Omental fat pad (tissue), 3 donors: ENCODE measurements at regions not wholly inside any gene's neighbourhood (a gene's known extent, or its start where the extent isn't known, plus 50 kb on each side); places are given as distances from the start of the nearest gene placed in this dataset.

Experiments used
- ATAC-seq: fragments of 150-250 bp; one replicate; pipeline ENCODE4 v1.9.1; 2016; ENCODE audit warnings: mild to moderate bottlenecking, moderate library complexity; ENCODE audit not compliant: low FRiP score
- DNase-seq: peaks from one replicate; pipeline ENCODE4 v3.0.0-alpha.2; 2019; ENCODE audit warnings: low spot score
- TF ChIP-seq, protein P1 (sequence below), 3 donors: fragments of 450-650 bp; IDR thresholded peaks; one replicate each; pipeline ENCODE4 v1.5.1; 2016 to 2017; ENCODE audit warnings: antibody characterized with exemption in 3 of 3, mild to moderate bottlenecking in 3 of 3, moderate library complexity in 2 of 3

DNA sequence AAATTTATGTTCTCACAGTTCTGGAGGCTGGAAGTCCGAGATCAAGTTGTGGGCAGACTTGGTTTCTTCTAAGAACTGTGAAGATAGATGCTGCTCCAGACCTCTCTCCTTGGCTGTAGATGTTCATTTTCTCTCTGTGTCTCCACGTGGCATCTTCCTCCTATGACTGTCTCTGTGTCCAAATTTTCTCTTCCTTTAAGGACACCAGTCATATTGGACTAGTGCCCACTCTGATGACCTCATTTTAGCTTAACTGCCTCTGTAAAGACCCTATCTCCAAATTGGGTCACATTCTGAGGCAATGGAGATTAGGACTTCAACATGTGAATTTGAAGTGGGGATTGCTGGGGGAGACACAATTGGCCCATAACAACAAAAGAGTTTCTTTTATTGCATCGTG is 125.3 kb upstream of the ETS2 start:
- TF ChIP-seq, protein P1, sequence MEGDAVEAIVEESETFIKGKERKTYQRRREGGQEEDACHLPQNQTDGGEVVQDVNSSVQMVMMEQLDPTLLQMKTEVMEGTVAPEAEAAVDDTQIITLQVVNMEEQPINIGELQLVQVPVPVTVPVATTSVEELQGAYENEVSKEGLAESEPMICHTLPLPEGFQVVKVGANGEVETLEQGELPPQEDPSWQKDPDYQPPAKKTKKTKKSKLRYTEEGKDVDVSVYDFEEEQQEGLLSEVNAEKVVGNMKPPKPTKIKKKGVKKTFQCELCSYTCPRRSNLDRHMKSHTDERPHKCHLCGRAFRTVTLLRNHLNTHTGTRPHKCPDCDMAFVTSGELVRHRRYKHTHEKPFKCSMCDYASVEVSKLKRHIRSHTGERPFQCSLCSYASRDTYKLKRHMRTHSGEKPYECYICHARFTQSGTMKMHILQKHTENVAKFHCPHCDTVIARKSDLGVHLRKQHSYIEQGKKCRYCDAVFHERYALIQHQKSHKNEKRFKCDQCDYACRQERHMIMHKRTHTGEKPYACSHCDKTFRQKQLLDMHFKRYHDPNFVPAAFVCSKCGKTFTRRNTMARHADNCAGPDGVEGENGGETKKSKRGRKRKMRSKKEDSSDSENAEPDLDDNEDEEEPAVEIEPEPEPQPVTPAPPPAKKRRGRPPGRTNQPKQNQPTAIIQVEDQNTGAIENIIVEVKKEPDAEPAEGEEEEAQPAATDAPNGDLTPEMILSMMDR (IDR thresholded peaks at IDR 0.05): no peak
- DNase-seq: no peak
- no peak for ATAC-seq

DNA sequence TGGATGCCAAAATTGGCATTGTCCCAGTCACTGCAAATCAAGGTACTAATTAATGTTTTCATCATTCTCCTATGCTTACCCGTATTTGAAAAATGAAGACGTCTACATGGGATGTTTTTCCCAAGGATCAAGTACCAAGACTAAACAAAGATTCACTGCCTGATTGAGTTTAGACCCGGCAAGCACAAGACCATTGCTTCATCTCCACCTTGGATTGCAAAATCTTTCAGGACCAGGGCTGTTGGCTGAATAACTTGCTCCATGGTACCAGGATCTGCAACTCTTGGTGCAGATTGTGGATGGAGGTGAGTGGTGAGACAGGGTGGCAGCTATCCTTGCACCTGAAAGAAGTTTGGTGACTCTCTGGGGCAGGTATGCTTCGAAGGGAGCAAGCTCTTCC is 122.5 kb upstream of the ETS2 start:
- TF ChIP-seq, protein P1 (IDR thresholded peaks at IDR 0.05): no peak
- no peak for DNase-seq
- no peak for ATAC-seq

DNA sequence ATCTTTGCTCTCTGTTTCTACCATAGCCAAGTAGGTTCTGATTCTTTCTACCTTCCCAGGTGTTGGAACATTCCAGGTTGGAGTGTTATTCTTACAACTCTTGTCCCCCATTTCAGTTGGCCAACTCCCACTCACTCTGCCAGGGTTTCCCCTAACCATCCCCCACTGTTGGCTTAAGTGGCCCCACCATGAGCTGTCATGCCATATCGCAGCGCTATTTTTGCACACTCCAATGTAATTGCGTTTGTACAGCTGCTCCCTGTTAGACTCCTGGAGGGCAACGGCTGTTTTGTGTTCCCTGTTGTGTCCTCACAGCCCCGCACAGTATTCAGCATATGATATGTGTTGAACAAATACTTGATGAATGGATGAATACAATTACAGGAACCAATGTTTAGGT is 117.7 kb upstream of the ETS2 start:
- DNase-seq (no peak), ATAC-seq (no peak)
- TF ChIP-seq, protein P1 (IDR thresholded peaks at IDR 0.05): no peak

DNA sequence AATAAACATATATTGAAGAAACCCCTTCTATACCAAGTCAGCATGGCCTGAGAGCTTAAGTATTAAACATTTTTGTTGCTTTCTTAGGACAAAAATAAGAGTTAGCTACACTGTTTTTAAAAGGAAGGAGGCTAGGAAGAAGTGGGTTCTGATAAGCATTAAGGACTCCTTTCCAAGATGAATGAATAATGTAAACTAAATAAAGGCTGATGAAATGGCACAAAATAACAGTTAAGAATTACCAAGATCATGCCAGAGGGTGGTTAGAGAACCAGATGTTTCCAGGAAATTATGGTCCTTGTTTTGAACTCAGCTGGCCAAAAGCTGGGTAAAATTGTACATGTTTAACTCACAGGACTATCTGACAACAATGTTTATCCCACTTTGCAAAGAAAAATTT is 114.1 kb upstream of the ETS2 start:
- TF ChIP-seq, protein P1 (IDR thresholded peaks at IDR 0.05): no peak
- DNase-seq: no peak
- no peak for ATAC-seq

DNA sequence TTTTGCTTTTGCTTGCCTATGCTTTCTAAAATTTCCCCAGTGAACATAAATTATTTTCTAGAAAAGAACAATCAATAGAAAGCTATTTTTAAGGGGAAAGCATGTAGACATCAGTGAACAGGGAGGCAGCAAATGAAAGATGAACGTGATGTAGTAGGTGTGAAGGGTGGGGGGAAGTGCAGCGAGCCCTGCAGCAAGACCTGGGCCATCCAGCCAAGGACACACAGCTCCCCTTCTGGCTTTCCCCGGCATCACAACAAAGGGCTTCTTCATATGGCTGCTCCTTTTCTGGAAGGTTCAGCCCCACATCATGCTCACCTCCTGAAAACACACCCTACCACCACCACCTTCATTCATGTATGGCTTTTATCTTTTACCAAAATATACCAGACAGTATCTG is 109.2 kb upstream of the ETS2 start:
- DNase-seq: no peak
- TF ChIP-seq, protein P1 (IDR thresholded peaks at IDR 0.05): no peak
- no peak for ATAC-seq

DNA sequence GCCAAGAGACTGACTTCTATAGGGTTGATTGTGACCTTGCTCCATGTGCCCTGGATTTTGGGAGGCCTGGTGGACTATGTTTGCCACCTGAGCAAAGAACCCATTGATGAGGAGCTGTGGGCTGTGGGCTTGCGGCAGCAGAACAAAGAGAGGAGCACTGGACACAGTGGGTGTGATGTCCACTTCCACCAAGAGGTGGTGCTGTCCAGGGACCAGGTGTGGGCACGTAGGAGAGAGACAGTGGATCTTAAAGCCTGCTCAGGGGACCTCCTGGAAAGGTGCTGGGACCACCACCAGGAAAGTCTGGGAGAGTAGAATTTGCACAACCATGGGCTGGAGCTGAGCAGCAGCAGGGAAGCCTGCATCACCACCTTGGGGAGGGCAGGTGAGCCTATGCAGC is 106.7 kb upstream of the ETS2 start:
- ATAC-seq (no peak), DNase-seq (no peak)
- TF ChIP-seq, protein P1 (IDR thresholded peaks at IDR 0.05): no peak

DNA sequence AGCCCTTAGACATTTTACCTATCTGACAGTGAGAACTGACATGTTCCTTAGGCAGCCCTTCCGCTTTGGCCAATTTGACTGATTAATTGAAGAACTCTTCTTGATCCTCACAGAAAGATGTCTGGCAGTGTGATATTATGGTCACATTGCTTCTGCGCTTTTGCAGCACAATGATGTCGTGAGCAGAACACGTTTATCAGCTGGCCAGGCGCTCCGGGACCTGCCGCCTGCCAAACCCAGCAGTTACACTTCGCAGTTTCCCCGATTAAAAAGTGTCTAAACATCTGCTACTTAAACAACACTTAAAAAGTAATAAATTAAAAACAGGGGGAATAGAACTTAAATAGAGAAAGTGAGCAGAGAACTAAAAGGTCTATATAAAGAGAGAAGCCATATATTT is 103.5 kb upstream of the ETS2 start:
- TF ChIP-seq, protein P1 (IDR thresholded peaks at IDR 0.05): no peak
- ATAC-seq (no peak), DNase-seq (no peak)
